SJSA1 (cell line): ENCODE measurements at regions not wholly inside any gene's neighbourhood (a gene's known extent, or its start where the extent isn't known, plus 50 kb on each side); places are given as distances from the start of the nearest gene placed in this dataset.
"Not testable (repeated sequence)": the region's sequence is repeated elsewhere in the genome, so short reads cannot be mapped to it uniquely, and the experiment has no call there.

Experiments used
- DNase-seq, 2 experiments: peaks; one replicate each; pipeline ENCODE4 v3.0.0-alpha.2; 2015 to 2020; ENCODE audit warnings: low spot score in 2 of 2, low read depth in 1 of 2
- H3K27ac ChIP-seq: fragments of 250-450 bp; sonication (Bioruptor Pico); 2 replicates; pipeline ENCODE4 v1.5.1; 2020; ENCODE audit warnings: mild to moderate bottlenecking, moderate library complexity
- H3K27me3 ChIP-seq: fragments of 250-450 bp; sonication (Bioruptor Pico); replicated peaks from 2 replicates; pipeline ENCODE4 v1.5.1; 2020; ENCODE audit warnings: mild to moderate bottlenecking, moderate library complexity
- H3K36me3 ChIP-seq: fragments of 250-450 bp; sonication (Bioruptor Pico); 2 replicates; pipeline ENCODE4 v1.5.1; 2020; ENCODE audit warnings: mild to moderate bottlenecking
- H3K4me1 ChIP-seq: fragments of 250-450 bp; sonication (Bioruptor Pico); replicated peaks from 2 replicates; pipeline ENCODE4 v1.6.1; 2021; ENCODE audit warnings: mild to moderate bottlenecking
- H3K4me3 ChIP-seq: fragments of 250-450 bp; sonication (Bioruptor Pico); 2 replicates; pipeline ENCODE4 v1.5.1; 2020; ENCODE audit warnings: mild to moderate bottlenecking
- H3K9me3 ChIP-seq: fragments of 250-450 bp; sonication (Bioruptor Pico); replicated peaks from 2 replicates; pipeline ENCODE4 v1.5.1; 2020; ENCODE audit warnings: mild to moderate bottlenecking

GRCh38 chr12:92425165-92425564 is 277.6 kb upstream of the PLEKHG7 start:
- no peaks in the 10 kb centered on the region for H3K4me1 ChIP-seq
- H3K9me3 ChIP-seq = no peaks in the 10 kb centered on the region
- H3K27ac ChIP-seq = no peak overlapping the region
- no peak for DNase-seq
- H3K36me3 ChIP-seq = no peaks in the 10 kb centered on the region
- no peak overlapping the region for H3K4me3 ChIP-seq
- no peaks in the 10 kb centered on the region for H3K27me3 ChIP-seq

GRCh38 chr12:92424338-92424737 is 278.5 kb upstream of the PLEKHG7 start:
- Histone ChIP-seq H3K4me1 (no peaks in the 10 kb centered on the region), H3K27ac (no peak overlapping the region), H3K9me3 (no peaks in the 10 kb centered on the region), H3K27me3 (no peaks in the 10 kb centered on the region), H3K4me3 (no peak overlapping the region), H3K36me3 (no peaks in the 10 kb centered on the region)
- DNase-seq = no peak

- H3K4me3 ChIP-seq = no peak overlapping the region
- H3K9me3 ChIP-seq = no peaks in the 10 kb centered on the region
- no peaks in the 10 kb centered on the region for H3K36me3 ChIP-seq
- DNase-seq = no peak
- H3K27me3 ChIP-seq = no peaks in the 10 kb centered on the region
- H3K27ac ChIP-seq = no peak overlapping the region
- no peaks in the 10 kb centered on the region for H3K4me1 ChIP-seq
These were observed 276.1 kb upstream of the BTG1 start for GRCh38 chr12:92421701-92422100.

- no peak overlapping the region for H3K27ac ChIP-seq
- no peak overlapping the region for H3K4me3 ChIP-seq
- DNase-seq = no peak
- H3K27me3 ChIP-seq = no peaks in the 10 kb centered on the region
- H3K36me3 ChIP-seq = no peaks in the 10 kb centered on the region
- no peaks in the 10 kb centered on the region for H3K4me1 ChIP-seq
- no peaks in the 10 kb centered on the region for H3K9me3 ChIP-seq
These were observed 275.4 kb upstream of the BTG1 start for GRCh38 chr12:92421042-92421441.

GRCh38 chr12:92419201-92419600 is 273.6 kb upstream of the BTG1 start:
- H3K4me3 ChIP-seq = no peak overlapping the region
- no peaks in the 10 kb centered on the region for H3K36me3 ChIP-seq
- no peaks in the 10 kb centered on the region for H3K4me1 ChIP-seq
- no peak for DNase-seq
- no peaks in the 10 kb centered on the region for H3K27me3 ChIP-seq
- H3K9me3 ChIP-seq = no peaks in the 10 kb centered on the region
- no peak overlapping the region for H3K27ac ChIP-seq

GRCh38 chr12:92418381-92418780 is 272.7 kb upstream of the BTG1 start:
- H3K4me1 ChIP-seq = no peaks in the 10 kb centered on the region
- no peak overlapping the region for H3K27ac ChIP-seq
- no peak overlapping the region for H3K4me3 ChIP-seq
- H3K36me3 ChIP-seq = no peaks in the 10 kb centered on the region
- H3K9me3 ChIP-seq = no peaks in the 10 kb centered on the region
- H3K27me3 ChIP-seq = no peaks in the 10 kb centered on the region
- no peak for DNase-seq

GRCh38 chr12:92417373-92417772 is 271.7 kb upstream of the BTG1 start:
- Histone ChIP-seq H3K27me3 (no peaks in the 10 kb centered on the region), H3K36me3 (no peaks in the 10 kb centered on the region), H3K27ac (no peak overlapping the region), H3K4me1 (no peaks in the 10 kb centered on the region), H3K4me3 (no peak overlapping the region), H3K9me3 (no peaks in the 10 kb centered on the region)
- no peak for DNase-seq

- no peak overlapping the region for H3K27ac ChIP-seq
- H3K4me1 ChIP-seq = no peaks in the 10 kb centered on the region
- no peak for DNase-seq
- H3K36me3 ChIP-seq = no peaks in the 10 kb centered on the region
- no peaks in the 10 kb centered on the region for H3K27me3 ChIP-seq
- no peak overlapping the region for H3K4me3 ChIP-seq
- H3K9me3 ChIP-seq = no peaks in the 10 kb centered on the region
These were observed 270.8 kb upstream of the BTG1 start for GRCh38 chr12:92416385-92416812.

- Histone ChIP-seq H3K4me3 (no peak overlapping the region), H3K27me3 (no peaks in the 10 kb centered on the region), H3K36me3 (no peaks in the 10 kb centered on the region), H3K4me1 (no peaks in the 10 kb centered on the region), H3K27ac (no peak overlapping the region), H3K9me3 (no peaks in the 10 kb centered on the region)
- DNase-seq = no peak
These were observed 268.8 kb upstream of the BTG1 start for GRCh38 chr12:92414170-92415070.

- Histone ChIP-seq H3K27me3 (no peaks in the 10 kb centered on the region), H3K9me3 (no peaks in the 10 kb centered on the region), H3K4me1 (no peaks in the 10 kb centered on the region), H3K4me3 (no peak overlapping the region), H3K36me3 (no peaks in the 10 kb centered on the region), H3K27ac (no peak overlapping the region)
- DNase-seq = no peak
These were observed 267.6 kb upstream of the BTG1 start for GRCh38 chr12:92413286-92413685.

GRCh38 chr12:92412856-92413255 is 267.2 kb upstream of the BTG1 start:
- Histone ChIP-seq H3K36me3 (no peaks in the 10 kb centered on the region), H3K27me3 (no peaks in the 10 kb centered on the region), H3K9me3 (no peaks in the 10 kb centered on the region), H3K4me1 (no peaks in the 10 kb centered on the region), H3K27ac (no peak overlapping the region), H3K4me3 (no peak overlapping the region)
- no peak for DNase-seq

- Histone ChIP-seq H3K36me3 (no peaks in the 10 kb centered on the region), H3K9me3 (no peaks in the 10 kb centered on the region), H3K27me3 (no peaks in the 10 kb centered on the region), H3K4me1 (no peaks in the 10 kb centered on the region), H3K27ac (no peak overlapping the region), H3K4me3 (no peak overlapping the region)
- DNase-seq = no peak
These were observed 266.0 kb upstream of the BTG1 start for GRCh38 chr12:92411687-92412086.

- Histone ChIP-seq H3K27me3 (no peaks in the 10 kb centered on the region), H3K4me1 (no peaks in the 10 kb centered on the region), H3K4me3 (no peak overlapping the region), H3K27ac (no peak overlapping the region), H3K36me3 (no peaks in the 10 kb centered on the region), H3K9me3 (no peaks in the 10 kb centered on the region)
- DNase-seq = peak; percentile 21 to 46
These were observed 262.6 kb upstream of the BTG1 start for GRCh38 chr12:92408072-92408900.

GRCh38 chr12:92406404-92407070 is 260.9 kb upstream of the BTG1 start:
- not testable (repeated sequence) for H3K36me3 ChIP-seq, H3K27ac ChIP-seq, H3K4me1 ChIP-seq, H3K4me3 ChIP-seq, H3K27me3 ChIP-seq, H3K9me3 ChIP-seq, DNase-seq
